ENCODE measurements at regions not wholly inside any gene's neighbourhood (a gene's known extent, or its start where the extent isn't known, plus 50 kb on each side); places are given as distances from the start of the nearest gene placed in this dataset.

- Histone ChIP-seq H3K36me3 (no peaks in the 10 kb centered on the region), H3K27ac (no peak overlapping the region), H3K9me3 (no peaks in the 10 kb centered on the region), H3K4me1 (no peaks in the 10 kb centered on the region), H3K27me3 (no peaks in the 10 kb centered on the region), H3K4me3 (no peak overlapping the region)
- no peak for FAIRE-seq
- no peak for ATAC-seq
- intact Hi-C loops (cut with DNase I), result no loop called here
- no peak for DNase-seq
- WGBS, 2 donors, result 59 to 68% methylated on average over 5 of the region's 5 CpGs
- TF ChIP-seq, protein P1, sequence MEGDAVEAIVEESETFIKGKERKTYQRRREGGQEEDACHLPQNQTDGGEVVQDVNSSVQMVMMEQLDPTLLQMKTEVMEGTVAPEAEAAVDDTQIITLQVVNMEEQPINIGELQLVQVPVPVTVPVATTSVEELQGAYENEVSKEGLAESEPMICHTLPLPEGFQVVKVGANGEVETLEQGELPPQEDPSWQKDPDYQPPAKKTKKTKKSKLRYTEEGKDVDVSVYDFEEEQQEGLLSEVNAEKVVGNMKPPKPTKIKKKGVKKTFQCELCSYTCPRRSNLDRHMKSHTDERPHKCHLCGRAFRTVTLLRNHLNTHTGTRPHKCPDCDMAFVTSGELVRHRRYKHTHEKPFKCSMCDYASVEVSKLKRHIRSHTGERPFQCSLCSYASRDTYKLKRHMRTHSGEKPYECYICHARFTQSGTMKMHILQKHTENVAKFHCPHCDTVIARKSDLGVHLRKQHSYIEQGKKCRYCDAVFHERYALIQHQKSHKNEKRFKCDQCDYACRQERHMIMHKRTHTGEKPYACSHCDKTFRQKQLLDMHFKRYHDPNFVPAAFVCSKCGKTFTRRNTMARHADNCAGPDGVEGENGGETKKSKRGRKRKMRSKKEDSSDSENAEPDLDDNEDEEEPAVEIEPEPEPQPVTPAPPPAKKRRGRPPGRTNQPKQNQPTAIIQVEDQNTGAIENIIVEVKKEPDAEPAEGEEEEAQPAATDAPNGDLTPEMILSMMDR (IDR thresholded peaks at IDR 0.05), result no peak
These were observed 484.6 kb downstream of the KIF2B start for GRCh38 chr17:54307351-54307750.

DNA sequence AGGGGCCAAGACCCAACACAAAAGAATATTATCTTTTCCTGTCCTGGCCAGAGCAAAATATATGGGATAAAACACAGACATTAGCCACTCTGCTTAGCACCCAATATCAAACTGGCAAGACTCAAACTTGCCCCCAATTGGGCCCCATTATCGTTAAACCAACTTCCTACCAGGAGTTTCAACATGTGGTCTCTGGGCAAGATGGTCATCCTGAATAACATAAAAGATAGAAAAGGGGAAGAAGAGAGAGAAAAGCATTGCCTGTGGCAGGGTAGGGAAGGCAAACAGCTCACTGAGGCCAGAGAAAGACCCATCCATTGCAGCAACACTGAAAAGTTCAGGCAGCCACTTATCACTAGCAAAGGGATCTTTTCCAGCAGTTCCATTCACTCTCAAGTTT, 502.1 kb downstream of the KIF2B start:
- Histone ChIP-seq H3K36me3 (no peaks in the 10 kb centered on the region), H3K4me1 (no peaks in the 10 kb centered on the region), H3K4me3 (no peak overlapping the region), H3K9me3 (no peaks in the 10 kb centered on the region), H3K27me3 (no peaks in the 10 kb centered on the region), H3K27ac (no peak overlapping the region)
- DNase-seq, result no peak
- intact Hi-C loops (cut with DNase I), result no loop called here
- TF ChIP-seq, protein P1 (IDR thresholded peaks at IDR 0.05), result no peak
- ATAC-seq, result no peak
- no peak for FAIRE-seq
- WGBS, 2 donors, result 47 to 60% methylated on average over 1 of the region's 1 CpG

- WGBS, 2 donors, result 56 to 65% methylated on average over 1 of the region's 1 CpG
- no peak overlapping the region for H3K4me3 ChIP-seq
- no peak overlapping the region for H3K27ac ChIP-seq
- no peaks in the 10 kb centered on the region for H3K27me3 ChIP-seq
- no peaks in the 10 kb centered on the region for H3K9me3 ChIP-seq
- DNase-seq (no peak), ATAC-seq (no peak), FAIRE-seq (no peak)
- no peaks in the 10 kb centered on the region for H3K36me3 ChIP-seq
- TF ChIP-seq, protein P1 (IDR thresholded peaks at IDR 0.05), result no peak
- intact Hi-C loops (cut with DNase I), result no loop called here
- H3K4me1 ChIP-seq, result no peaks in the 10 kb centered on the region
These were observed 517.0 kb downstream of the KIF2B start for GRCh38 chr17:54339731-54340130.

- no peak for FAIRE-seq
- no peaks in the 10 kb centered on the region for H3K9me3 ChIP-seq
- no peak for ATAC-seq
These were observed 524.8 kb downstream of the KIF2B start for GRCh38 chr17:54347495-54347894.

DNA sequence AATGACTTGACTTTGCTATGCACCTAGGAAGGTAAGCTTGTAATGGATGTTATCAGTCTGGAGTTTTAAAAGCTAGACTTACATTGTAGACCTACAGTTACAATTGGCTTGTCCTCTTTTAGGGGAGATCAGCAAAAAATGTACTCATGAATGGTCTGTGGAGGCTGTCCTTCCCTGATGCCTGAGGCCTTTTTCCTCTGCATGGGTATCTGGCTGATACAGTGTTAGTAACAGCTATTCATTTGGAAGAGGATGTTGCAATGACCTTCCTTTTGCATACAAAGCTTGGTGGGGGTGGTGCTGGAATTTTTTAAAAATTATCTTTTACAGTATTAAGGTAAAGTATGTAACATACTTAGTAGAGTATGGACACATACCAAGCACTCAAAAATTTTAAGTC, 525.5 kb downstream of the KIF2B start:
- DNase-seq (no peak), ATAC-seq (no peak), FAIRE-seq (no peak)
- no peaks in the 10 kb centered on the region for H3K9me3 ChIP-seq
- TF ChIP-seq, protein P1 (IDR thresholded peaks at IDR 0.05), result no peak
- intact Hi-C loops (cut with DNase I), result no loop called here
- no peaks in the 10 kb centered on the region for H3K4me1 ChIP-seq
- H3K27me3 ChIP-seq, result no peaks in the 10 kb centered on the region
- no peak overlapping the region for H3K4me3 ChIP-seq
- no peaks in the 10 kb centered on the region for H3K36me3 ChIP-seq
- H3K27ac ChIP-seq, result no peak overlapping the region

More at GRCh38 chr17:54347495-54347894, 524.8 kb downstream of the KIF2B start:
- TF ChIP-seq, protein P1 (IDR thresholded peaks at IDR 0.05), result no peak
- Histone ChIP-seq H3K27me3 (no peaks in the 10 kb centered on the region), H3K4me1 (no peaks in the 10 kb centered on the region), H3K36me3 (no peaks in the 10 kb centered on the region), H3K27ac (no peak overlapping the region), H3K4me3 (no peak overlapping the region)
- intact Hi-C loops (cut with DNase I), result no loop called here
- DNase-seq, result no peak
- WGBS, 2 donors, result 62 to 83% methylated on average over 1 of the region's 1 CpG

All from pancreas (tissue), 10 donors.